NOMO-1 treated with DMSO at 0.1 percent for 48 hours (cell line): ENCODE measurements at regions not wholly inside any gene's neighbourhood (a gene's known extent, or its start where the extent isn't known, plus 50 kb on each side); places are given as distances from the start of the nearest gene placed in this dataset.

Experiments used
- DNase-seq: peaks from one replicate; lab custom pipeline; 2025; ENCODE audit not compliant: unreplicated experiment; lab: John Stamatoyannopoulos, UW

DNA sequence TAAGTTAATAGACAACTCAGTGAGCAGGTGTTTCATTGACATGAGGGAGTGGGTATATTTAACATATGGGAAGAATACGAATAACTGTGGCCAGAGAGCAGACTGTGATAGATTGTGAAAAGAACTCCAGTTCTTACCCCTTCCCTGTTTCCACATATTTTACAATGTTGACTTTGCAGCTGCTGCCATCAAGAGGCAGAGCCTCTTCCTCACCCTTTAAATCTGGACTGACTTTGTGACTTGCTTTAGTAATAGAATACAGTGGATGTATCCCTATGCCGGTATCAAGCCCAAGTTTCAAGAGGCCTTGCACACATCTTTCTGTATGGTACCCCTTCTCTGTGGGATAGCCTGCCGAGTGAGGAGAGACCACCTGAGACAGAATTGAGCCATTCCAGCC lies 356.7 kb downstream of the ETNK1 start:
- no peak for DNase-seq

DNA sequence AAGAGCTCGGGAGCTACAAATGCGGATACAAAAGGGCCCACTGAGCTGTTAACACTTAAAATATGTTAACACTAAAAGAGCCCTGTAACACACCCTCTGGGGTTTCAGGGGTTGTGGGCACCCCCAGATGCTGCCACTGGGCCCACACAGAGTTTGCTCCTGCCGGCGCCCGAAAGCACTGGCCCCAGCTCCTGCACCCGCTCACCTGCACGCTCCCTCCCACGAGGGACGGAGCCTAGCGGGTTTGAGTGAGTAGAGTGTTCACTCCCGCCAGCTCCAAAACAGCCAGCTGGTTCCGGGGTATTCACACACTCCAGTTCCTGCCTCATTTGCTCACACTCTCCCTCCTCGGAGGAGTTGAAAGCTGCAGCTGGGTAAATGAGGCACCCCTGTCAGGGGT lies 357.7 kb downstream of the ETNK1 start:
- no peak for DNase-seq

DNA sequence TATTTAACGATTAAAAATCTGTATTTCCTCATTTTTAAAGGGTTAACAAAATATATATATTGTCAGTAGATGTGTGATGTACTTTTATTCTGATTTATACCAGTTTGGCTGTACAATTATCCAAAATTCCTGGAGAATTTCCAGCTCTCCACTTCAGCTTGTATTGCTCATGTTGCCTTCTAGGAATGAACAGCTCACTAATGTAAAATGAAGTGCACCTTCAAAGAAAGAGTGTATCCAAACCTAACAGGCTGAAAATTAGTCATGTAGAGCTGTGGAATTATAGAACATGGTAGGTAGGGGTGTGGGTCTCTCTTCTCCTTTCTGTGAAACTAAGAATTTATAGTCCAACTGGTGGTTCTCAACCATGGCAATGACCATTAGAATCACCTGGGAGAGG lies 362.0 kb downstream of the ETNK1 start:
- no peak for DNase-seq

DNA sequence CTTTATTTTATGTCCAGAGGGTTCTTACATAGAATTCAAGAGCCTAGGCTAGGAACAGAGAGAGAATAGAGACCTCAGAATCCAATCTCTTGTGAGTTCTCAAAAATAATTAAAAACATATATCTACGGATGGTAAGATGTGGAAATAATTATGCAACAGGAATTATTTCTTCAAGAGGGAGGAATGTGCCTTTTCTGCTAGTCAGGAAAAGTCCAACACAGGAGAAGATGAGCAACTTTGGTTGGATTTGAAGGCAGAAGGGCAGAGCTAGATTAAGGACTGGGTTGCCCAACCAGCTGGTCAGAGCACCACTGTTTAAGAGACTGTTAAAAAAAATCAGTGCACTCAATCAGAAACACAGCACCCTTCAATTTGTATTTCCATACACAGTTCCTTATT lies 365.5 kb downstream of the ETNK1 start:
- no peak for DNase-seq

DNA sequence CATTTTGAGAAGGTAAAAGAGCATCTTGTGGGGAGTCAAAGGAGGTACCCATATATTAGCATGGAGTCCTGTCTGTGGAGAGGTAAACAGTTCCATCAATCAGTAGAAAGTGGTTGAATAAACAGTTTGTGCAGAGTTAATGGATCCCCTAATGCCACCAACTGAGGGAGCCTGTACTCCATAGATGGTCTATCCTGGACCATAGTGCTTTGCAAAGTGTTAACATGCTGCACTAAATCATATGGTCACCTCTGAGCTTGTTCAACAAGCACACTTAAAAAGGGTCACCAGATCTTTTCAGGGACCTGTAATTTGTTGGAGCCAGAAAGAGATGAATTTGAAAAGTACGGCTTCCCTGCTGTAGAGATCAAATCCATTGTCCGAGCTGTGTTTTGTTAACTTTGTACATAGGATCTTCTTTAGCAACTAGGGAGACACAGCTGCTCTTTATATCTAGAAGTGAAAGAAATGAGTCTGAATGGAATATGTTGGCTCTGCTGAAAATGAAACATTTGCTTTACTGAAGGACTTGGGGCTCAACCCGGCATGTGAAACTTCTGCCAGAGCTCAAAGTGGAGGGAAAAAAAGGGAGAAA lies 366.4 kb downstream of the ETNK1 start:
- DNase-seq = no peak

DNA sequence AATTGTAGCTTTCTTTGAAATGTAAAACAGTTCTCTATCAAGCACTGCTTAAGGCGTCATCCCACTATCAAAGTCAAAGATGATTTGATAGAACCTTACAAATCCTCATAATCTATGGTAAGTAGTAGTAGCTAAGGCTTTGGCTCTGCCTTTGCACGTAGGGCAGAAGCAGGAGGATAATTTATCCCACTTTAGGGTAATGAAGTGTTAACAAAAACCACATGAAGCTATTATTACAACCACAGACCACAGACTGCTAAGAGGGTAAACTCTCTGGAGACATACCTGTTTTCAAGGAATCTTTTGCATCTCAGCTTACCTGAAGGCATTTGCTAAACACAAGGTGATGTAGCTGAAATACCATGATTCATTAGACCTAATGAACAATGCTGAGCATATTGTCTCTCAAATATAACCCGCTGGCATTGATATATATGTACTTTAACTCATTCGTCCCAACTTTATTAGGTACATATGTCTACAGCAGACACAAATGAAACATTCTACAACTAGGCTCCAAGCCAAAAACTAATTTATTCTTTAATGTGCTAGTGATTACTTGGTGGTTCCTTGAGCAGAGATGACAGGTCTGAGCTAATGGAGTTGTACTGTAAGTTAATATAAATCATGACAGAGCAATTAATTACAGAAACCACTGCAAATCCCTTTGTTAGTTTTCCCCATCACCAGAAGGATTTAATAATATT lies 368.8 kb downstream of the ETNK1 start:
- DNase-seq = no peak

DNA sequence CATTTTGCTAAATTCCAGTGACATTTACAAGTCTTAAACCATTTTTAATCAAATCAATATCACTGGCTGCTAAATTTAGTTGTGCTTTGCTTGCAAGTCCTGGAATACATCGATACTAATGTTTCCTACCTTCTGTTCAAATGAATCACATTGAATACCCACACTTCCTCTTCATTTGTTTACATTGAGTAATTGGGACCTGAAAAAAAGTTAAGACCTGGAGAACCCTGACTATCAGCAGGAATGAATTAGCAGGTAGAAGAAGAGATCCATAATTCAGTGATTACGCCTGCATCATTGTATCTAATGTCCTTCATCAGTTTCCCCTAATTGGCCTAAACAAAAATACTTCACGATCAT lies 369.3 kb downstream of the ETNK1 start:
- DNase-seq = no peak

DNA sequence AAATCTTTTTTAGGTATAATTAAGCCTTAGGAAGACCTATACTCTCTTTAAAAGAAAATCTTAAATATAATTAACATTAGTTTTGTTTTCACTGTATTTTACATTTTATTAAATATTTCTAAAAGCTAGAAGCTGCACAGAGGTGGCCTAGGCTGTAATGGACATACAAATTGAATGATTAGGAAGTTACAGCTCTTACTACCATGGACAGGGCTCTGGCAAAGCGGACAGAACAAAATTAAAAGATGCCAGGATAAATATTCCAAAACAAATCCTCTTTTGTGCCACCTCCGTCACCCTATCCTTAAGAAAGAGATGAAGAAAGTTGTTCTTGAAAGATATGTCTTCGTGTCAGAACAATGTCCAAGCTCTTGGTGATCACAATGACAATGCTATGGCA lies 376.5 kb downstream of the ETNK1 start:
- DNase-seq = no peak

DNA sequence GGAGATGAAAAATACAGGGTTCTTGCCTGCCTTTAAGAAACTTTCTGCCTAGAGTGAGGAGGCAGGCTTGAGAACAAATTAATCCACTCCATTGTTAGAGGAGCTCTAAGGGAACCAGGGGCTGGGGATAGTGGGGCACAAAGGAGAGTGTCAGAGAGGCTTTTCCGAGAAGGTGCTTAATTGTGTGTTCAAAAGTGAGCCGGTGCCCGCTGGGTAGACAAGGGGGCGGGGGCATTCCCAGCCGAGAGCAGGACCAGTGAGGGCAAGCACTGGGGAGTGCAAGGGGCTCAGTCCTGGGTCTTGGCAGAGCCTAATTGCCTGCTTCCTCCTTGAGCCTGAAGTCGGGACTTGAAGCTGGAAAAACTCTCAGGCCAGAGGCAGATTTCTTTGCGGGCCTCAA lies 377.4 kb downstream of the ETNK1 start:
- DNase-seq = no peak

DNA sequence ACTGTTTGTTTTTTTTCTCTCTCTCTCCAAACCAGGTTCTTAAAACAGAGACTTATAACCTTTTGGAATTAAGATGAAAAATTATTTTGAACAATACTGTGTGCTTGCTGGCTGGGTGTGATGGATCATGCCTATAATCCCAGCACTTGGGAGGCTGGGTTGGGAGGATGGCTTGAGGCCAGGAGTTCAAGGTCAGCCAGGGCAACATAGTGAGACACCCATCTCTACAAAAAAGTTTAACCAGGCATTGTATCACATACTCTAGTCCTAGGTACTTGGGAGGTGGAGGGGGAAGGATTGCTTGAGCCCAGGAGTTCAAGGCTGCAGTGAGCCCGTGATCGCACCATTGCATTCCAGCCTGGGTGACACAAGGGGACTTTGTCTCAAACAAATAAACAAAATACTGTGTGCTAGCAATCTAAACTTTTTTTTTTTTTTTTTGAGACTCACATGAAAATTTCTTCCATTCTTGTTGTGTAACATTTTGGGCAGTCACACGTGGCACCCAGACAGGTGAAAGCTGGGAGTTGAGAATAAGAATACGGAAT lies 379.6 kb downstream of the ETNK1 start:
- DNase-seq = no peak

DNA sequence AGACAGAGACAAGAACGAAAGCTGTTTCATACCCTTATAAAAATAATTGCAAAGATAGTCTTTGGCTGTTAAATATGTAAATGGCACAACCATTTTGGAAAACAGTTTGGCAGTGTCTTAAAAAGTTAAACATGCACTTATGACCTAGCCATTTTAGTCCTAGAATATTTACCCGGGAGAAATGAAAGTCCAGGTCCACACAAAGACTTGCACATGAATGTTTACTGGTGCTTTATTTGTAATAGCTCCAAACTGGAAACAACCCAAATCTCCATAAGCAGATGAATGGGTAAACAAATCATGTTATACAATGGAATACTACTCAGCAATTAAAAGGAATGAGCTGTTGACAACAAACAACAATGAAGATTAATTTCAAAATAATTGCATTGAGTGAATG lies 380.4 kb downstream of the ETNK1 start:
- no peak for DNase-seq

DNA sequence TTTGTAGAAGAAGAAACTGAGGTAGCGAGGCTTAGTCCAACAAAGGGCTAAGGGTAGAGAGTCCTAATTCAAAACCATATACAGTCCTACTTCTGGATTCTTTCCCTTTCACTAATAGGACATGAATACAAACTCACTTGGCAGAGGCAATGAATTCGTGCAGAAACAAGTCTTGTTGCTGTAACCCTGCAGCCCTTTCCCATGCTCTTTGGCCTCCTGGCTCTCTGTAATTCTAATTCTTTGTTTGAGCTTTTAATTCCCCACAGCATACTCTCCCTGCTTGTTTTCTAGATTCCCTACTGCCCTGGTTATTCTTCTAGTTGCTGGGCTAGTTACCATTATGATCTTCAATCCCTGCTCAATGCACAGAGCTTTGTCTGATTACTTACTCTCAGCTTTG lies 381.4 kb downstream of the ETNK1 start:
- no peak for DNase-seq

DNA sequence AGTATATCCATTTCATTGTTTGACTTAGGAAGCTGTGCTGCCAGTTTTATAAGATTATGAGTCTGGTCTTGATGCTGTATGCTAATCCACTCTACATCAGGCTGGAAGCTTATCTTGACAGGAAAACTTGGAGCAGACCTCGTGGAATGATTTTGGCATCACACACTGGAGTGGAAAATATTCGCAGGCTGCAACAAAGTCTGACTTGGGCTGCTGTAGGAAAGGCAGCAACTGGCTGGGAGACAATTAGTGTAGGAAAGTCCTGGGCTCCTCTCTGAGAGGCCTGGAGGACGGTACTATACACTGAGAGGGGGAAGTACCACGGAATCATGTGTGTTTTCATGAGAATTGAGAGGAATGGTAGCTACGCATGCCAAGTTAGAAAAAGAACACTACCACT lies 383.7 kb downstream of the ETNK1 start:
- no peak for DNase-seq

DNA sequence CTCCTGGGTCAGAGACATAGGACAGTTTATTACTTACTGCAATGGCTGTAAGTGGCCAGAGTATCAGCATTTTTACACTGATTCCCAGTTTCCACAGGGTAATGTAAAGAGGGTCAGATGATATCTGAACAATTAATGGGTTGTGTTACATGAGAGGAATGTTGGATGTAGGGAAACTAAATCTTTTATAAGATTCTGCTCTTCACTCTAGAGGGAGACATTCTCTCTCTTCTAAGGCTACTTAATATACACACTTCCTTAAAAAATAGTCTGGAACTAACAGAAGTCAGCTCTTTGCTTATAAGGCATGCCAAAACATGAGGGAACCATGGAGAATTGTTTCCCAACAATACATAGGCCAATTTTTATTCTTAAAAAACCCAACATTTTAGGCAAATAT lies 389.8 kb downstream of the ETNK1 start:
- no peak for DNase-seq

DNA sequence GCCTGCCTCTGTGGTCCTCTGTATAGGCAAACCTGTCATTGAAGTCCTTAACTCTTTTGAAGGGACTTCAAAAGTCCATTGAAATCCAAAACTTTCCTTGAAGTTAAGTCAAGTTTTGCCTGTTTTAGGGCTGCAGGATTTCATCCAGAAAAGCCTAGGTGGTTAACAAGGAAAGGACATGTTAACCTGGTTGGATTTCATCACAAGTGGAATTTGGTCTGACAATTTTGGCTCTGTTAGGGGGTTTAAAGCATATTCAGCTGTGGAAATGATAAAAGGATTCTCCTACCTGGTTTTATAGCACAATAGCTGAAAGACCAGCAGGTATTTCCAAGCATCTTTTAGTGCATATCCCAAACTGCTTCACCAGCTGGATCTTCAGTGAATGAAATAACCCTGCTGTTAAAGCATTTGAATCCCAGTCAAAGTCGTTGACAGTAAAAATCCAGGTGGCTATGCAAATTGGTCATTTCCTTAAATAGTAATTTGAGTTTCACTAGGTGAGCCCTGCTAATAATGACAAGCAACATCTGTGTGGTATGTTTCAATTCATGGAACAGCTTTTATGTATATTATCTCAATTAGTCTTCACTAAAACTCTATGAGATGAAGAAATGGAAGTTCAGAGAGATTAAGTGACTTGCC lies 400.5 kb downstream of the ETNK1 start:
- no peak for DNase-seq

DNA sequence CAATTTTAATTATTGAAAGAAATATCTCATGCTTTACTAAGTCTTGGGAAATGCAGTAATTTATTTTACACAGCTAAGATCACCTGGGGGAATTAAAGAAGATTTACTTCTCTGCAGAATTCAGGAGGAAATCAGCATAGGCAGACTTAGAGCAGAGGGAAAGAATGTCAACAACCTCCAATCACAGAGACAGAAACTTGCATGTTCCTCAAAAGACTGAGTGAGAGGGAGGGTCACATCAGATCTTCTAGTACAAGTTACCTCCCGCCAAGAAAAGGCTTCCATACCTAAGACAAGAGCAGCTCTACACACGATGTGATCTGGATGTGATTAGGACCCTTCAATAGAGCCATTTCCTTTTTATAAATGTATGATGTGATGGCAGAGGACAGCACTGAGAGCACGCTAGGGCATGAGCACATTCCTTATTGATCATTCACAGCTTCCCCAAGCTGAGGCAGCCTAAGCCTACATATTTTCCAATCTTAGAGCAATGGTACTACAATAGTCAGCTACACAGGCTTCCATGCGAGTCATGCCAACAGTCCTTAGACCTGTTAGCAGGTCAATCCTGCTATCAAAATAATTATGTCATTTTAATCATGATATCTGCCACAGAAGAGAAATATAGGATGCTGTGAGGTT lies 403.3 kb downstream of the ETNK1 start:
- no peak for DNase-seq

DNA sequence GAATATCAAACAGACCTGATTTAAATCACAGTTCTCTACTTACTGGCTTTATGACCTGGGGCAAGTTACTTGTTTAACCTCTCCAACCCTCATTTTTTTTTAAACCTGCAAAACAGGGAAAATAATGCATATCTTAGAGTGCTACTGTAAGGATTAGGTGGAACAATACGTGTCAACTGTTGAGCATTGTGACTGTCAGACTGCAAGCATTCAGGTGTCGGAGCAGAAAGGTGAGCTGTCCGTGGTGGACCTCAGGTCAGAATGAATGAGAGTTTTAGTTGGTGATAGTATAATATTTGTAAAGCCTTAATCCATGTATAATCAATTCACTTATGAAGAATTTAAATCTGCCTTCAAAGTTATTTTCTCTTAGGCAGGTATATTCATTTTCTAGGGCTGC lies 404.2 kb downstream of the ETNK1 start:
- no peak for DNase-seq

DNA sequence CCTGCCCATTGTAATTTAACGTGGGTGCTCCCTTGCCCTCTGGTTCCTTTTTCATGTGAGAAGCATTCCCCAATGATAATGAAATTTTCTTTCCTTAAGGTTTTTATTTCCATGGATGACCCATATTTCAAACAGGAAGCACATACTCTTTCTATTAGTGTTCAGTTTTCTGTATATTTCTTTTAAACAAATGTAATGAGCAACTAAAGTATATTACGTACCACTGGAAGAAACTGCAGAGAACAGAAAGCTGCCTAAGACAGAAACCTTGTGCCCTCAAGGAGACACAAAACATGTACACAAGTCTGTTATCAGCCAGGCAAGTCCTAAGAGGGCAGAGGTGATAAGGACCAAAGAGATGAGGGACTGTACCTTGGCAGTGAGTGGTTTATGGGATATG lies 414.9 kb downstream of the ETNK1 start:
- DNase-seq = no peak

DNA sequence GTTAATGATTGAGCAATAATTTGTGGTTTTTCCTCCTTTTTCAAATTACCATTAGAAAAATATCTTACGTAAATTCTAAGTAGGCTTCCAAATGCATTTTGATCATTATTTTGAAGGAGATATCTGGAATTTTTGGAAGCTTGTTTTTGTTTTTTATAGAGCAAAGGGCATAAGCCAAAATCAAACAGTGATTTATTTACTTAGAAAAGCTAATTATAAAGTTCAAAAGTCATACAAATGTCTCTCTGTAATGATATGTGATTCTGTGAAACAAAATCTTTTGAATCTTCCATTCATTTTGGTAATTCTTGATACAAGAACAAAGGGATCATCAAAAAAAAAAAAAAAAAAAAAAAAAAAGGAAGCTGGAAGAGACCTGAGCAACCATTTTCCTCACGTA lies 416.8 kb downstream of the ETNK1 start:
- DNase-seq = no peak

DNA sequence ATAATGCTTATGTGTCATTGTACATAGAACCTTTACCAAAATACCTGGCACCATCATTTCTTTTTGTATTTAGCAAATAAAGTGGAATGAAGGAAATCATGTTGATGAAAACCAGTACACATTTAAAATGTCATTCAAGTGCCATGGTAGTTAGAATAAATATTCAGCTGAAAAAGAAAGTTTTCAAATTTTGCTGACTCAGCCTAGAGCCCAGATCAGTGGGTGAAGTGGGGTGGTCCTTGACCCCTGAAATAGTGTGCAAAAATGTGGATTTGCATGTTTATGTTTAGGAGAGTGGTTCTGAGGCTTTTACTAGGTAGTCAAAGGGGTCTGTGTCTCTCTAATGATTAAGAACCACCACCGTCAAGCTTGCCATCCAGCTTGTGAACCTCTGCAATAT lies 418.7 kb downstream of the ETNK1 start:
- no peak for DNase-seq

DNA sequence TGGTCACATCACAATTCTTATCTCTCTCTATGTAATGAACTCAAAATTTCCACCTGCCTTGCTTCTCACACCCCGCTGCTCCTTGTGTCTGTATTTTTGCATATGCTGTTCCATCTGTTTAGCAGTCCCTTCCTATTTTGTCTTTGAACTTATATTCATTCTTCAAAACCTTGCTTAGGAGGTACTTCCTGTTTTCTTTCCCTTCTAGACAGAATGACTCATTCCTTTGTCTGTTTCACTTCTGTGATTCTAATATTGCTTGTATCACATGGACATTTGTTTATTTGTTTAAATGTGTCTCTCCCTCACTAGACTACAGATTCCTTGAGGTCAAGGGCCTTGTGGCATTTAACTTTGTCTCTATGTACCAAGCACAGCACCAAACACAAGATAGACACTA lies 424.2 kb downstream of the ETNK1 start:
- peak; percentile 88 for DNase-seq

DNA sequence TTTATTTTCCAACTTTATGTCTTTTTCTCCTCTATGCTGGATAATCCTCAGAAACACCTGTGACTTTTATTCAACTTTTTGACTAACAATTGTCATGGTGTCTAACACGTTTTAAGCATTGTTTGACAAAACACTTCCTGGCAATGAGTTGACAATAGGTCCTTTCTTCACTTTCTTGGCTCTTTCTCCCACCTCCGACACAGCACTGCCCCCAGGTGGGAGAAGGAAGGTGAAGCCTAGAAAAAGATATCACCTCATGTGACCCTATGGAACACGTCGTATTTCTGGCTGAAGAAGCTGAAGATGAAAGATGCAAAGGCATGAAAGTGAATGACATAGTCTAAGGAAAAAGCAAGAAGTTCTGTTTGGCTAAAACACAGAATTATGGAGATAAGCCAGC lies 430.0 kb downstream of the ETNK1 start:
- DNase-seq = peak; percentile 17
